K562 (cell line): ENCODE measurements at regions not wholly inside any gene's neighbourhood (a gene's known extent, or its start where the extent isn't known, plus 50 kb on each side); places are given as distances from the start of the nearest gene placed in this dataset.

Experiments used
- ATAC-seq: fragments of 200-7000 bp; cut with Tn5 transposase; 3 replicates; pipeline ENCODE4 v1.9.1; 2020; ENCODE audit warnings: moderate library complexity
- BruUV-seq: library from RNA; stranded (reverse); fragments of 400-500 nt; replicated peaks from 2 replicates; lab custom pipeline; 2021; lab: Mats Ljungman, UMichigan
- CTCF ChIA-PET: fragments of 300-600 bp; formaldehyde crosslinking; extraction: SDS; loops from one replicate; lab custom pipeline; 2021; ENCODE audit warnings: low intra/inter-chr PET ratio; lab: Yijun Ruan, JAX
- POLR2A ChIA-PET: fragments of 300-600, 350-650 bp; sonication (Branson Sonifier 250); formaldehyde crosslinking; extraction: SDS; loops from one replicate; lab custom pipeline; 2021; ENCODE audit warnings: antibody characterized with exemption, inconsistent platforms; lab: Yijun Ruan, JAX
- DNase-seq, 4 experiments: peaks; one replicate each; pipeline versions ENCODE4 v3.0.0 to v3.0.0-alpha.2; 2011 to 2018; ENCODE audit warnings: low spot score in 3 of 4, mixed read lengths in 3 of 4; ENCODE audit errors: extremely low read depth in 1 of 4
- FAIRE-seq: peaks from 2 replicates; lab custom pipeline; 2011; peaks lifted over from hg19 to GRCh38; lab: Jason Lieb, UNC
- H2AFZ ChIP-seq: 2 replicates; pipeline ENCODE4 v1.6.0; 2011; ENCODE audit warnings: low read depth, low read length, control low read depth, inconsistent platforms
- H3K27ac ChIP-seq: fragments of 200-600 bp; 3 replicates; pipeline ENCODE4 v1.8.0; 2011; ENCODE audit warnings: low read depth, mild to moderate bottlenecking, control low read depth, inconsistent platforms, low read length, moderate library complexity, mixed read lengths; ENCODE audit errors: extremely low read depth
- H3K27me3 ChIP-seq, 2 experiments: fragments of 300-600 bp in 1 of 2; 2 replicates in 1 of 2; 3 replicates in 1 of 2; pipeline versions ENCODE4 v1.6.0 to v1.8.0; 2011; ENCODE audit warnings: inconsistent platforms in 2 of 2, low read length in 2 of 2, mild to moderate bottlenecking in 1 of 2, mixed read lengths in 1 of 2, moderate library complexity in 1 of 2; ENCODE audit not compliant: control insufficient read depth in 2 of 2, insufficient read depth in 2 of 2
- H3K36me3 ChIP-seq: fragments of 300-600 bp; 3 replicates; pipeline ENCODE4 v1.8.0; 2011; ENCODE audit warnings: mild to moderate bottlenecking, low read length, inconsistent platforms; ENCODE audit not compliant: control insufficient read depth, insufficient read depth
- H3K4me1 ChIP-seq, 2 experiments: fragments of 200-600 bp in 1 of 2; replicated peaks in 1 of 2; 2 replicates in 1 of 2; 3 replicates in 1 of 2; pipeline versions ENCODE4 v1.5.1 to v1.8.0; 2011; ENCODE audit warnings: inconsistent platforms in 2 of 2, low read length in 2 of 2, mild to moderate bottlenecking in 1 of 2, mixed read lengths in 1 of 2, moderate library complexity in 1 of 2; ENCODE audit not compliant: control insufficient read depth in 2 of 2, insufficient read depth in 2 of 2
- H3K4me2 ChIP-seq: 2 replicates; pipeline ENCODE4 v1.6.1; 2011; ENCODE audit warnings: low read length, control low read depth, inconsistent platforms, mixed read lengths; ENCODE audit not compliant: insufficient read depth
- H3K4me3 ChIP-seq: fragments of 200-600 bp; sonication (generic), shearing (Covaris generic); 2 replicates; pipeline ENCODE4 v1.5.1; 2016; ENCODE audit warnings: control low read depth, inconsistent platforms
- H3K79me2 ChIP-seq: fragments of 200-600 bp; 3 replicates; pipeline ENCODE4 v1.8.0; 2011; ENCODE audit warnings: low read length, inconsistent platforms; ENCODE audit not compliant: control insufficient read depth, insufficient read depth
- H3K9ac ChIP-seq, 2 experiments: 2 replicates each; pipeline versions ENCODE4 v1.6.0 to v1.6.1; 2011; ENCODE audit warnings: low read depth in 2 of 2, low read length in 2 of 2, control low read depth in 1 of 2, inconsistent platforms in 1 of 2, mild to moderate bottlenecking in 1 of 2, mixed read lengths in 1 of 2; ENCODE audit not compliant: insufficient read depth in 1 of 2
- H3K9me1 ChIP-seq: one replicate; pipeline ENCODE4 v1.6.0; 2011; ENCODE audit warnings: inconsistent platforms, mild to moderate bottlenecking, low read length, moderate library complexity; ENCODE audit not compliant: control insufficient read depth, insufficient read depth
- H3K9me3 ChIP-seq: replicated peaks from 2 replicates; pipeline ENCODE4 v1.5.1; 2011; ENCODE audit warnings: low read depth, low read length, inconsistent platforms; ENCODE audit not compliant: control insufficient read depth, insufficient read depth
- H4K20me1 ChIP-seq: replicated peaks from 2 replicates; pipeline ENCODE4 v1.6.1; 2011; ENCODE audit warnings: low read length, inconsistent platforms, mixed read lengths; ENCODE audit not compliant: control insufficient read depth, insufficient read depth
- ADNP ChIP-seq: fragments of 200-800 bp; sonication (Bioruptor generic); IDR thresholded peaks from 2 replicates; pipeline ENCODE4 v1.6.1; 2016; ENCODE audit warnings: missing genetic modification characterization, missing compliant biosample characterization
- CCNT2 ChIP-seq: IDR thresholded peaks from 2 replicates; pipeline ENCODE4 v1.6.1; 2011; ENCODE audit warnings: borderline replicate concordance, low read depth, mild to moderate bottlenecking, moderate library complexity, mixed read lengths, low read length; ENCODE audit not compliant: insufficient read length; ENCODE audit errors: extremely low read depth
- EWSR1 ChIP-seq: fragments of 450-650 bp; IDR thresholded peaks from 2 replicates; pipeline ENCODE4 v1.6.1; 2018; ENCODE audit warnings: borderline replicate concordance, mild to moderate bottlenecking, low read depth, moderate library complexity; ENCODE audit not compliant: partially characterized antibody
- MAZ ChIP-seq, 2 experiments: fragments of 450-650 bp in 1 of 2; sonication (generic) in 1 of 2; formaldehyde crosslinking; IDR thresholded peaks in 1 of 2; conservative IDR thresholded peaks in 1 of 2; 2 replicates each; pipeline versions ENCODE4 v1.4.0 to v1.5.0; 2020; ENCODE audit warnings: mild to moderate bottlenecking in 1 of 2, missing genetic modification reagents in 1 of 2
- MXI1 ChIP-seq: IDR thresholded peaks from 2 replicates; pipeline ENCODE4 v1.6.1; 2011; ENCODE audit warnings: low read depth, mild to moderate bottlenecking, improper control_type of control experiment, low read length
- RBFOX2 ChIP-seq: fragments of 200-400 bp; formaldehyde crosslinking; IDR thresholded peaks from 2 replicates; pipeline ENCODE4 v1.6.1; 2017; ENCODE audit warnings: low read depth, mild to moderate bottlenecking, low read length, moderate library complexity
- RFX5 ChIP-seq: IDR thresholded peaks from 2 replicates; pipeline ENCODE4 v1.6.1; 2011; ENCODE audit warnings: low read depth, mild to moderate bottlenecking, improper control_type of control experiment, low read length
- SETDB1 ChIP-seq: IDR thresholded peaks from one replicate; pipeline ENCODE4 v1.6.1; 2012; ENCODE audit warnings: low read length, control low read depth, inconsistent platforms
- SMAD2 ChIP-seq: fragments of 150-350 bp; IDR thresholded peaks from 2 replicates; pipeline ENCODE4 v1.6.1; 2014; ENCODE audit warnings: low read depth, mild to moderate bottlenecking, low read length
- ZNF431 ChIP-seq: sonication (generic); formaldehyde crosslinking; IDR thresholded peaks from 2 replicates; pipeline ENCODE4 v1.8.0; 2022; ENCODE audit warnings: mild to moderate bottlenecking, missing genetic modification reagents
- ZNF696 ChIP-seq: fragments of 250-450 bp; sonication (Bioruptor Pico); conservative IDR thresholded peaks from 2 replicates; pipeline ENCODE4 v1.4.0; 2020; ENCODE audit warnings: mild to moderate bottlenecking, moderate library complexity
- WGBS: fragments of 100-300 bp; shearing (Covaris generic); methylation state at CpG from one replicate; pipeline ENCODE4 v1.1.6; 2016; ENCODE audit warnings: low coverage, mixed read lengths; ENCODE audit not compliant: insufficient coverage; ENCODE audit errors: missing lambda C conversion rate; 5-methylcytosine and 5-hydroxymethylcytosine counted together
- in situ Hi-C: fragments of 300-500 bp; cut with MboI; formaldehyde crosslinking; loops from 4 replicates; pipeline ENCODE4 v1.15.0; 2018; ENCODE audit warnings: inconsistent platforms, mixed read lengths
- intact Hi-C: fragments of 100-400 bp; cut with micrococcal nuclease; formaldehyde crosslinking; loops from 2 replicates; pipeline ENCODE4 v1.14.2; 2022
- TF ChIP-seq, protein P1 (sequence below): fragments of 250-450 bp; sonication (Bioruptor Pico); IDR thresholded peaks from 2 replicates; pipeline ENCODE4 v1.8.0; 2021; ENCODE audit warnings: moderate library complexity, mild to moderate bottlenecking, inconsistent platforms
- TF ChIP-seq, protein P2 (sequence below), 3 experiments: fragments of 200-800 bp in 1 of 3; fragments of 250-450 bp in 1 of 3; fragments of 450-650 bp in 1 of 3; sonication (Bioruptor Pico) in 1 of 3; sonication (Bioruptor generic) in 1 of 3; formaldehyde crosslinking in 1 of 3; IDR thresholded peaks; 2 replicates each; pipeline versions ENCODE4 v1.6.1 to v1.8.0; 2016 to 2022; ENCODE audit warnings: mild to moderate bottlenecking in 2 of 3, missing genetic modification characterization in 2 of 3, missing compliant biosample characterization in 1 of 3, moderate library complexity in 1 of 3
- TF ChIP-seq, protein P3 (sequence below): fragments of 250-450 bp; sonication (Bioruptor Pico); IDR thresholded peaks from 2 replicates; pipeline ENCODE4 v1.5.0; 2021
- TF ChIP-seq, protein P4 (sequence below): fragments of 450-650 bp; conservative IDR thresholded peaks from 2 replicates; pipeline ENCODE4 v1.6.1; 2016; ENCODE audit warnings: missing genetic modification characterization, low read depth, mild to moderate bottlenecking, missing compliant biosample characterization, moderate library complexity

DNA sequence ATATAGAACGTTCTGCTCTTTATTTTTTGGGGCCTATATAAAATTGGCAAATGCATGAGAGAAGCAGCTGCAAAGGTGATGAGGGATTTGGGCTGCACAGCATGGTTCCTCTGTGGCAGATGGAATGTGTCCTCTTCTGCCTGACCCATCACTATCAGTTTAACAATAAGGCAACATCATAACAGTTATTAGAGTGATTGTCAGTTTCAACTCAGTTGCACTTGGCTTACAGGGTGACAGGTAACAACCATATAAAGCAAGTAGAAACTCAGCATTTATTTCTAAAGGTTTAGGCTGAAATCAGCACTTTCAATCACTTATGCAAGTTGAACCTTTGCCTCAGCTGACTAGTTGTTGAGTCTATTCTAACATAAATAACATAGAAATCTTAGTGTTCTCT, 935.4 kb upstream of the CHORDC1 start:
- no peak overlapping the region for H3K4me2 ChIP-seq
- POLR2A ChIA-PET = no interaction called here
- H3K4me3 ChIP-seq = no peak overlapping the region
- CTCF ChIA-PET = no interaction called here
- no peak overlapping the region for H3K27ac ChIP-seq
- intact Hi-C loops (no loop called here), in situ Hi-C loops (no loop called here)
- no peaks in the 10 kb centered on the region for H3K9me3 ChIP-seq
- H3K9ac ChIP-seq = no peak overlapping the region
- no peaks in the 10 kb centered on the region for H3K36me3 ChIP-seq
- DNase-seq (no peak), ATAC-seq (no peak), FAIRE-seq (no peak)
- no peaks in the 10 kb centered on the region for H3K79me2 ChIP-seq
- no TSS peak for BruUV-seq
- no peak for TF ChIP-seq SETDB1
- TF ChIP-seq, protein P1, sequence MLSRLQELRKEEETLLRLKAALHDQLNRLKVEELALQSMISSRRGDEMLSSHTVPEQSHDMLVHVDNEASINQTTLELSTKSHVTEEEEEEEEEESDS (CRISPR knock-in tag) = no peak
- TF ChIP-seq, protein P2, sequence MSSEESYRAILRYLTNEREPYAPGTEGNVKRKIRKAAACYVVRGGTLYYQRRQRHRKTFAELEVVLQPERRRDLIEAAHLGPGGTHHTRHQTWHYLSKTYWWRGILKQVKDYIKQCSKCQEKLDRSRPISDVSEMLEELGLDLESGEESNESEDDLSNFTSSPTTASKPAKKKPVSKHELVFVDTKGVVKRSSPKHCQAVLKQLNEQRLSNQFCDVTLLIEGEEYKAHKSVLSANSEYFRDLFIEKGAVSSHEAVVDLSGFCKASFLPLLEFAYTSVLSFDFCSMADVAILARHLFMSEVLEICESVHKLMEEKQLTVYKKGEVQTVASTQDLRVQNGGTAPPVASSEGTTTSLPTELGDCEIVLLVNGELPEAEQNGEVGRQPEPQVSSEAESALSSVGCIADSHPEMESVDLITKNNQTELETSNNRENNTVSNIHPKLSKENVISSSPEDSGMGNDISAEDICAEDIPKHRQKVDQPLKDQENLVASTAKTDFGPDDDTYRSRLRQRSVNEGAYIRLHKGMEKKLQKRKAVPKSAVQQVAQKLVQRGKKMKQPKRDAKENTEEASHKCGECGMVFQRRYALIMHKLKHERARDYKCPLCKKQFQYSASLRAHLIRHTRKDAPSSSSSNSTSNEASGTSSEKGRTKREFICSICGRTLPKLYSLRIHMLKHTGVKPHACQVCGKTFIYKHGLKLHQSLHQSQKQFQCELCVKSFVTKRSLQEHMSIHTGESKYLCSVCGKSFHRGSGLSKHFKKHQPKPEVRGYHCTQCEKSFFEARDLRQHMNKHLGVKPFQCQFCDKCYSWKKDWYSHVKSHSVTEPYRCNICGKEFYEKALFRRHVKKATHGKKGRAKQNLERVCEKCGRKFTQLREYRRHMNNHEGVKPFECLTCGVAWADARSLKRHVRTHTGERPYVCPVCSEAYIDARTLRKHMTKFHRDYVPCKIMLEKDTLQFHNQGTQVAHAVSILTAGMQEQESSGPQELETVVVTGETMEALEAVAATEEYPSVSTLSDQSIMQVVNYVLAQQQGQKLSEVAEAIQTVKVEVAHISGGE (CRISPR knock-in tag; IDR thresholded peaks at IDR 0.05) = no peak
- TF ChIP-seq RBFOX2 = no peak
- TF ChIP-seq ADNP = no peak
- TF ChIP-seq, protein P3, sequence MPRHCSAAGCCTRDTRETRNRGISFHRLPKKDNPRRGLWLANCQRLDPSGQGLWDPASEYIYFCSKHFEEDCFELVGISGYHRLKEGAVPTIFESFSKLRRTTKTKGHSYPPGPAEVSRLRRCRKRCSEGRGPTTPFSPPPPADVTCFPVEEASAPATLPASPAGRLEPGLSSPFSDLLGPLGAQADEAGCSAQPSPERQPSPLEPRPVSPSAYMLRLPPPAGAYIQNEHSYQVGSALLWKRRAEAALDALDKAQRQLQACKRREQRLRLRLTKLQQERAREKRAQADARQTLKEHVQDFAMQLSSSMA (CRISPR knock-in tag) = no peak
- no peak for TF ChIP-seq ZNF696 (CRISPR knock-in tag)
- TF ChIP-seq CCNT2 = no peak
- TF ChIP-seq MXI1 = no peak
- TF ChIP-seq, protein P4, sequence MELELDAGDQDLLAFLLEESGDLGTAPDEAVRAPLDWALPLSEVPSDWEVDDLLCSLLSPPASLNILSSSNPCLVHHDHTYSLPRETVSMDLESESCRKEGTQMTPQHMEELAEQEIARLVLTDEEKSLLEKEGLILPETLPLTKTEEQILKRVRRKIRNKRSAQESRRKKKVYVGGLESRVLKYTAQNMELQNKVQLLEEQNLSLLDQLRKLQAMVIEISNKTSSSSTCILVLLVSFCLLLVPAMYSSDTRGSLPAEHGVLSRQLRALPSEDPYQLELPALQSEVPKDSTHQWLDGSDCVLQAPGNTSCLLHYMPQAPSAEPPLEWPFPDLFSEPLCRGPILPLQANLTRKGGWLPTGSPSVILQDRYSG (tag) = no peak
- TF ChIP-seq ZNF431 = no peak
- TF ChIP-seq RFX5 = no peak
- TF ChIP-seq EWSR1 = no peak
- no peak for TF ChIP-seq MAZ (CRISPR knock-in tag; conservative IDR thresholded peaks at IDR 0.05 in 1 of 2, IDR thresholded peaks at IDR 0.05 in 1 of 2)
- no peak for TF ChIP-seq SMAD2
- H4K20me1 ChIP-seq = no peaks in the 10 kb centered on the region
- H2AFZ ChIP-seq = no peak overlapping the region
- WGBS = 0% methylated on average over 1 of the region's 1 CpG
- H3K4me1 ChIP-seq = no peaks in the 10 kb centered on the region
- H3K27me3 ChIP-seq = no peaks in the 10 kb centered on the region
- H3K9me1 ChIP-seq = no peaks in the 10 kb centered on the region
